GM23338 (cell line): ENCODE measurements at regions not wholly inside any gene's neighbourhood (a gene's known extent, or its start where the extent isn't known, plus 50 kb on each side); places are given as distances from the start of the nearest gene placed in this dataset.

Experiments
- ATAC-seq: fragments of 200-7000 bp; cut with Tn5 transposase; 3 replicates; pipeline ENCODE4 v1.9.1; 2020
- DNase-seq: peaks from one replicate; pipeline ENCODE4 v3.0.0-alpha.2; 2015; ENCODE audit warnings: low spot score
- H2AFZ ChIP-seq: fragments of 200-600 bp; sonication (generic); 2 replicates; pipeline ENCODE4 v1.8.0; 2016; ENCODE audit warnings: antibody characterized with exemption, mild to moderate bottlenecking, moderate library complexity
- H3F3A ChIP-seq: fragments of 200-600 bp; sonication (generic); replicated peaks from 2 replicates; pipeline ENCODE4 v1.8.0; 2017; ENCODE audit warnings: antibody characterized with exemption, mixed run types, low read depth
- H3K27ac ChIP-seq: fragments of 200-600 bp; sonication (generic); 2 replicates; pipeline ENCODE4 v1.6.1; 2016; ENCODE audit warnings: low read depth
- H3K27me3 ChIP-seq: fragments of 200-600 bp; sonication (generic); 2 replicates; pipeline ENCODE4 v1.8.0; 2016; ENCODE audit warnings: mild to moderate bottlenecking, mixed run types, moderate library complexity; ENCODE audit not compliant: insufficient read depth
- H3K36me3 ChIP-seq: fragments of 200-600 bp; sonication (generic); 2 replicates; pipeline ENCODE4 v1.8.0; 2016; ENCODE audit warnings: mild to moderate bottlenecking; ENCODE audit not compliant: insufficient read depth
- H3K4me1 ChIP-seq: fragments of 200-600 bp; sonication (generic); 2 replicates; pipeline ENCODE4 v1.8.0; 2016; ENCODE audit warnings: mild to moderate bottlenecking, moderate library complexity; ENCODE audit not compliant: insufficient read depth
- H3K4me2 ChIP-seq: fragments of 200-600 bp; sonication (generic); 2 replicates; pipeline ENCODE4 v1.7.1; 2017; ENCODE audit warnings: mixed run types
- H3K4me3 ChIP-seq: fragments of 200-600 bp; sonication (generic); 2 replicates; pipeline ENCODE4 v1.6.1; 2016; ENCODE audit warnings: mixed run types
- H3K79me2 ChIP-seq: fragments of 200-600 bp; sonication (generic); replicated peaks from 2 replicates; pipeline ENCODE4 v1.8.0; 2017; ENCODE audit warnings: mild to moderate bottlenecking; ENCODE audit not compliant: insufficient read depth
- H3K9me2 ChIP-seq: fragments of 200-600 bp; sonication (generic); 2 replicates; pipeline ENCODE4 v1.8.0; 2017; ENCODE audit not compliant: insufficient read depth
- H4K20me1 ChIP-seq: fragments of 200-600 bp; sonication (generic); replicated peaks from 2 replicates; pipeline ENCODE4 v1.8.0; 2017; ENCODE audit warnings: mild to moderate bottlenecking; ENCODE audit not compliant: insufficient read depth
- H3K27ac Mint-ChIP-seq: 2 replicates; pipeline ENCODE4 v1.8.0; 2020; ENCODE audit warnings: inconsistent platforms, mild to moderate bottlenecking, moderate library complexity, mixed read lengths
- H3K27me3 Mint-ChIP-seq: 3 replicates; pipeline ENCODE4 v1.8.0; 2022; ENCODE audit warnings: low read depth, mild to moderate bottlenecking, moderate library complexity, mixed read lengths, inconsistent platforms; ENCODE audit not compliant: insufficient read depth, poor library complexity
- H3K36me3 Mint-ChIP-seq: 3 replicates; pipeline ENCODE4 v1.8.0; 2021; ENCODE audit warnings: low read depth, mild to moderate bottlenecking, inconsistent platforms, moderate library complexity, mixed read lengths
- H3K4me1 Mint-ChIP-seq: 3 replicates; pipeline ENCODE4 v1.8.0; 2020; ENCODE audit warnings: mild to moderate bottlenecking, inconsistent platforms, mixed read lengths
- H3K4me3 Mint-ChIP-seq: 3 replicates; pipeline ENCODE4 v1.8.0; 2021; ENCODE audit warnings: moderate library complexity, mild to moderate bottlenecking, inconsistent platforms, mixed read lengths
- H3K9me3 Mint-ChIP-seq: 3 replicates; pipeline ENCODE4 v1.8.0; 2020; ENCODE audit warnings: moderate library complexity, mild to moderate bottlenecking, inconsistent platforms, mixed read lengths
- CREB1 ChIP-seq: fragments of 250-450 bp; sonication (Bioruptor Pico); IDR thresholded peaks from 2 replicates; pipeline ENCODE4 v1.5.0; 2020; ENCODE audit warnings: low read depth, mild to moderate bottlenecking, moderate library complexity
- EZH2 ChIP-seq: fragments of 200-600 bp; sonication (generic); IDR thresholded peaks from one replicate; pipeline ENCODE4 v1.8.0; 2017; ENCODE audit warnings: antibody characterized with exemption, mild to moderate bottlenecking, low read depth; ENCODE audit not compliant: unreplicated experiment
- EZH2phosphoT487 ChIP-seq: fragments of 200-600 bp; sonication (generic); IDR thresholded peaks from one replicate; pipeline ENCODE4 v1.8.1; 2018; ENCODE audit warnings: antibody characterized with exemption; ENCODE audit not compliant: unreplicated experiment
- JUNB ChIP-seq: IDR thresholded peaks from one replicate; pipeline ENCODE4 v1.6.1; 2016; ENCODE audit warnings: antibody characterized with exemption; ENCODE audit not compliant: unreplicated experiment
- NANOG ChIP-seq: IDR thresholded peaks from 2 replicates; pipeline ENCODE4 v1.6.1; 2016; ENCODE audit warnings: antibody characterized with exemption, borderline replicate concordance
- POLR2AphosphoS5 ChIP-seq: IDR thresholded peaks from 2 replicates; pipeline ENCODE4 v1.6.1; 2016; ENCODE audit warnings: antibody characterized with exemption, low read depth
- STAT1 ChIP-seq: IDR thresholded peaks from one replicate; pipeline ENCODE4 v1.6.1; 2016; ENCODE audit warnings: antibody characterized with exemption; ENCODE audit not compliant: unreplicated experiment
- ZNF114 ChIP-seq: fragments of 250-450 bp; sonication (Bioruptor Pico); IDR thresholded peaks from 2 replicates; pipeline ENCODE4 v1.5.0; 2020; ENCODE audit warnings: mild to moderate bottlenecking, moderate library complexity
- ZNF331 ChIP-seq: fragments of 250-450 bp; sonication (Bioruptor Pico); IDR thresholded peaks from 2 replicates; pipeline ENCODE4 v1.5.0; 2020; ENCODE audit warnings: low read depth, mild to moderate bottlenecking, moderate library complexity
- TF ChIP-seq, protein P1 (sequence below): fragments of 250-450 bp; sonication (Bioruptor Pico); IDR thresholded peaks from 2 replicates; pipeline ENCODE4 v1.5.0; 2020; ENCODE audit warnings: mild to moderate bottlenecking, moderate library complexity
- TF ChIP-seq, protein P2 (sequence below): IDR thresholded peaks from 2 replicates; pipeline ENCODE4 v1.6.1; 2016; ENCODE audit warnings: antibody characterized with exemption
- TF ChIP-seq, protein P3 (sequence below): IDR thresholded peaks from one replicate; pipeline ENCODE4 v1.6.1; 2018; ENCODE audit warnings: antibody characterized with exemption; ENCODE audit not compliant: unreplicated experiment
- TF ChIP-seq, protein P4 (sequence below), 2 experiments: fragments of 200-600 bp in 1 of 2; sonication (generic) in 1 of 2; conservative IDR thresholded peaks; 2 replicates each; pipeline versions ENCODE4 v1.5.1 to v1.6.1; 2016 to 2017; ENCODE audit warnings: antibody characterized with exemption in 2 of 2, low read depth in 2 of 2, mild to moderate bottlenecking in 2 of 2, moderate library complexity in 1 of 2

DNA sequence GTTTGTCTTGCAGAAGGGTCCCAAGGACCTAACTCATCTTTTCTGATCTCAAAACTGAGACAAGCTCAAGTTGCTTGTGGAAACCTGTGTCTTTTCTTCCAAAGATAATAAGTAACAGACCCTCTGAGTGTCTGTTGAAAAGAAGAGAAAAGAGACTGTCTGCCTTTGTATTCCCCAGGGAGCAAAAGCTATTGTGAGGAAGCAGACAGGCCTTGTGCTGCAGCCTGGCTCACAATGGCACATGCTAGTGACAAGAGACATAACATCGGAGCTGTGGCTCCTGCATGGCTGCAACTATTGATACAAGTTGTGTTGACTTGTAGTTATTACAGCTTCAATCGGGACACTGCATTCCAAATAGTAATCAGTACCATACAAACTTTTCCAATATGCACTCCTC, 202.9 kb downstream of the DKK1 start:
- H4K20me1 ChIP-seq = no peaks in the 10 kb centered on the region
- no peaks in the 10 kb centered on the region for H3K79me2 ChIP-seq
- H2AFZ ChIP-seq = peak overlapping the region; percentile 30; the same call in 1 of the 2 replicates
- Mint-ChIP-seq H3K4me1 (no peaks in the 10 kb centered on the region; the same call in 2 of the 3 replicates), H3K27me3 (no peaks in the 10 kb centered on the region), H3K27ac (no peak overlapping the region), H3K4me3 (no peak overlapping the region), H3K9me3 (peaks cover 18% of the 10 kb centered on the region), H3K36me3 (peaks cover 4% of the 10 kb centered on the region; the same call in 2 of the 3 replicates)
- no peak overlapping the region for H3K4me3 ChIP-seq
- H3K4me2 ChIP-seq = no peak overlapping the region
- no peaks in the 10 kb centered on the region for H3K27me3 ChIP-seq
- TF ChIP-seq, protein P1, sequence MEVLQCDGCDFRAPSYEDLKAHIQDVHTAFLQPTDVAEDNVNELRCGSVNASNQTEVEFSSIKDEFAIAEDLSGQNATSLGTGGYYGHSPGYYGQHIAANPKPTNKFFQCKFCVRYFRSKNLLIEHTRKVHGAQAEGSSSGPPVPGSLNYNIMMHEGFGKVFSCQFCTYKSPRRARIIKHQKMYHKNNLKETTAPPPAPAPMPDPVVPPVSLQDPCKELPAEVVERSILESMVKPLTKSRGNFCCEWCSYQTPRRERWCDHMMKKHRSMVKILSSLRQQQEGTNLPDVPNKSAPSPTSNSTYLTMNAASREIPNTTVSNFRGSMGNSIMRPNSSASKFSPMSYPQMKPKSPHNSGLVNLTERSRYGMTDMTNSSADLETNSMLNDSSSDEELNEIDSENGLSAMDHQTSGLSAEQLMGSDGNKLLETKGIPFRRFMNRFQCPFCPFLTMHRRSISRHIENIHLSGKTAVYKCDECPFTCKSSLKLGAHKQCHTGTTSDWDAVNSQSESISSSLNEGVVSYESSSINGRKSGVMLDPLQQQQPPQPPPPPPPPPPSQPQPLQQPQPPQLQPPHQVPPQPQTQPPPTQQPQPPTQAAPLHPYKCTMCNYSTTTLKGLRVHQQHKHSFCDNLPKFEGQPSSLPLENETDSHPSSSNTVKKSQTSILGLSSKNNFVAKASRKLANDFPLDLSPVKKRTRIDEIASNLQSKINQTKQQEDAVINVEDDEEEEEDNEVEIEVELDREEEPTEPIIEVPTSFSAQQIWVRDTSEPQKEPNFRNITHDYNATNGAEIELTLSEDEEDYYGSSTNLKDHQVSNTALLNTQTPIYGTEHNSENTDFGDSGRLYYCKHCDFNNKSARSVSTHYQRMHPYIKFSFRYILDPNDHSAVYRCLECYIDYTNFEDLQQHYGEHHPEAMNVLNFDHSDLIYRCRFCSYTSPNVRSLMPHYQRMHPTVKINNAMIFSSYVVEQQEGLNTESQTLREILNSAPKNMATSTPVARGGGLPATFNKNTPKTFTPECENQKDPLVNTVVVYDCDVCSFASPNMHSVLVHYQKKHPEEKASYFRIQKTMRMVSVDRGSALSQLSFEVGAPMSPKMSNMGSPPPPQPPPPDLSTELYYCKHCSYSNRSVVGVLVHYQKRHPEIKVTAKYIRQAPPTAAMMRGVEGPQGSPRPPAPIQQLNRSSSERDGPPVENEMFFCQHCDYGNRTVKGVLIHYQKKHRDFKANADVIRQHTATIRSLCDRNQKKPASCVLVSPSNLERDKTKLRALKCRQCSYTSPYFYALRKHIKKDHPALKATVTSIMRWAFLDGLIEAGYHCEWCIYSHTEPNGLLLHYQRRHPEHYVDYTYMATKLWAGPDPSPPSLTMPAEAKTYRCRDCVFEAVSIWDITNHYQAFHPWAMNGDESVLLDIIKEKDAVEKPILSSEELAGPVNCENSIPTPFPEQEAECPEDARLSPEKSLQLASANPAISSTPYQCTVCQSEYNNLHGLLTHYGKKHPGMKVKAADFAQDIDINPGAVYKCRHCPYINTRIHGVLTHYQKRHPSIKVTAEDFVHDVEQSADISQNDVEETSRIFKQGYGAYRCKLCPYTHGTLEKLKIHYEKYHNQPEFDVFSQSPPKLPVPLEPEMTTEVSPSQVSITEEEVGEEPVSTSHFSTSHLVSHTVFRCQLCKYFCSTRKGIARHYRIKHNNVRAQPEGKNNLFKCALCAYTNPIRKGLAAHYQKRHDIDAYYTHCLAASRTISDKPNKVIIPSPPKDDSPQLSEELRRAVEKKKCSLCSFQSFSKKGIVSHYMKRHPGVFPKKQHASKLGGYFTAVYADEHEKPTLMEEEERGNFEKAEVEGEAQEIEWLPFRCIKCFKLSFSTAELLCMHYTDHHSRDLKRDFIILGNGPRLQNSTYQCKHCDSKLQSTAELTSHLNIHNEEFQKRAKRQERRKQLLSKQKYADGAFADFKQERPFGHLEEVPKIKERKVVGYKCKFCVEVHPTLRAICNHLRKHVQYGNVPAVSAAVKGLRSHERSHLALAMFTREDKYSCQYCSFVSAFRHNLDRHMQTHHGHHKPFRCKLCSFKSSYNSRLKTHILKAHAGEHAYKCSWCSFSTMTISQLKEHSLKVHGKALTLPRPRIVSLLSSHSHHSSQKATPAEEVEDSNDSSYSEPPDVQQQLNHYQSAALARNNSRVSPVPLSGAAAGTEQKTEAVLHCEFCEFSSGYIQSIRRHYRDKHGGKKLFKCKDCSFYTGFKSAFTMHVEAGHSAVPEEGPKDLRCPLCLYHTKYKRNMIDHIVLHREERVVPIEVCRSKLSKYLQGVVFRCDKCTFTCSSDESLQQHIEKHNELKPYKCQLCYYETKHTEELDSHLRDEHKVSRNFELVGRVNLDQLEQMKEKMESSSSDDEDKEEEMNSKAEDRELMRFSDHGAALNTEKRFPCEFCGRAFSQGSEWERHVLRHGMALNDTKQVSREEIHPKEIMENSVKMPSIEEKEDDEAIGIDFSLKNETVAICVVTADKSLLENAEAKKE (CRISPR knock-in tag) = no peak
- TF ChIP-seq EZH2phosphoT487 = no peak
- TF ChIP-seq POLR2AphosphoS5 = no peak
- no peak for TF ChIP-seq NANOG
- TF ChIP-seq, protein P2, sequence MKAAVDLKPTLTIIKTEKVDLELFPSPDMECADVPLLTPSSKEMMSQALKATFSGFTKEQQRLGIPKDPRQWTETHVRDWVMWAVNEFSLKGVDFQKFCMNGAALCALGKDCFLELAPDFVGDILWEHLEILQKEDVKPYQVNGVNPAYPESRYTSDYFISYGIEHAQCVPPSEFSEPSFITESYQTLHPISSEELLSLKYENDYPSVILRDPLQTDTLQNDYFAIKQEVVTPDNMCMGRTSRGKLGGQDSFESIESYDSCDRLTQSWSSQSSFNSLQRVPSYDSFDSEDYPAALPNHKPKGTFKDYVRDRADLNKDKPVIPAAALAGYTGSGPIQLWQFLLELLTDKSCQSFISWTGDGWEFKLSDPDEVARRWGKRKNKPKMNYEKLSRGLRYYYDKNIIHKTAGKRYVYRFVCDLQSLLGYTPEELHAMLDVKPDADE = no peak
- no peak for TF ChIP-seq JUNB
- TF ChIP-seq, protein P3, sequence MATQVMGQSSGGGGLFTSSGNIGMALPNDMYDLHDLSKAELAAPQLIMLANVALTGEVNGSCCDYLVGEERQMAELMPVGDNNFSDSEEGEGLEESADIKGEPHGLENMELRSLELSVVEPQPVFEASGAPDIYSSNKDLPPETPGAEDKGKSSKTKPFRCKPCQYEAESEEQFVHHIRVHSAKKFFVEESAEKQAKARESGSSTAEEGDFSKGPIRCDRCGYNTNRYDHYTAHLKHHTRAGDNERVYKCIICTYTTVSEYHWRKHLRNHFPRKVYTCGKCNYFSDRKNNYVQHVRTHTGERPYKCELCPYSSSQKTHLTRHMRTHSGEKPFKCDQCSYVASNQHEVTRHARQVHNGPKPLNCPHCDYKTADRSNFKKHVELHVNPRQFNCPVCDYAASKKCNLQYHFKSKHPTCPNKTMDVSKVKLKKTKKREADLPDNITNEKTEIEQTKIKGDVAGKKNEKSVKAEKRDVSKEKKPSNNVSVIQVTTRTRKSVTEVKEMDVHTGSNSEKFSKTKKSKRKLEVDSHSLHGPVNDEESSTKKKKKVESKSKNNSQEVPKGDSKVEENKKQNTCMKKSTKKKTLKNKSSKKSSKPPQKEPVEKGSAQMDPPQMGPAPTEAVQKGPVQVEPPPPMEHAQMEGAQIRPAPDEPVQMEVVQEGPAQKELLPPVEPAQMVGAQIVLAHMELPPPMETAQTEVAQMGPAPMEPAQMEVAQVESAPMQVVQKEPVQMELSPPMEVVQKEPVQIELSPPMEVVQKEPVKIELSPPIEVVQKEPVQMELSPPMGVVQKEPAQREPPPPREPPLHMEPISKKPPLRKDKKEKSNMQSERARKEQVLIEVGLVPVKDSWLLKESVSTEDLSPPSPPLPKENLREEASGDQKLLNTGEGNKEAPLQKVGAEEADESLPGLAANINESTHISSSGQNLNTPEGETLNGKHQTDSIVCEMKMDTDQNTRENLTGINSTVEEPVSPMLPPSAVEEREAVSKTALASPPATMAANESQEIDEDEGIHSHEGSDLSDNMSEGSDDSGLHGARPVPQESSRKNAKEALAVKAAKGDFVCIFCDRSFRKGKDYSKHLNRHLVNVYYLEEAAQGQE = no peak
- no peak for TF ChIP-seq ZNF114
- no peak for TF ChIP-seq CREB1 (CRISPR knock-in tag)
- TF ChIP-seq STAT1 = no peak
- TF ChIP-seq EZH2 = no peak
- TF ChIP-seq, protein P4, sequence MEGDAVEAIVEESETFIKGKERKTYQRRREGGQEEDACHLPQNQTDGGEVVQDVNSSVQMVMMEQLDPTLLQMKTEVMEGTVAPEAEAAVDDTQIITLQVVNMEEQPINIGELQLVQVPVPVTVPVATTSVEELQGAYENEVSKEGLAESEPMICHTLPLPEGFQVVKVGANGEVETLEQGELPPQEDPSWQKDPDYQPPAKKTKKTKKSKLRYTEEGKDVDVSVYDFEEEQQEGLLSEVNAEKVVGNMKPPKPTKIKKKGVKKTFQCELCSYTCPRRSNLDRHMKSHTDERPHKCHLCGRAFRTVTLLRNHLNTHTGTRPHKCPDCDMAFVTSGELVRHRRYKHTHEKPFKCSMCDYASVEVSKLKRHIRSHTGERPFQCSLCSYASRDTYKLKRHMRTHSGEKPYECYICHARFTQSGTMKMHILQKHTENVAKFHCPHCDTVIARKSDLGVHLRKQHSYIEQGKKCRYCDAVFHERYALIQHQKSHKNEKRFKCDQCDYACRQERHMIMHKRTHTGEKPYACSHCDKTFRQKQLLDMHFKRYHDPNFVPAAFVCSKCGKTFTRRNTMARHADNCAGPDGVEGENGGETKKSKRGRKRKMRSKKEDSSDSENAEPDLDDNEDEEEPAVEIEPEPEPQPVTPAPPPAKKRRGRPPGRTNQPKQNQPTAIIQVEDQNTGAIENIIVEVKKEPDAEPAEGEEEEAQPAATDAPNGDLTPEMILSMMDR (conservative IDR thresholded peaks at IDR 0.05; ENCODE audit: low read depth in 2 of 2) = no peak
- no peak for TF ChIP-seq ZNF331
- ATAC-seq (peak; percentile 37; the same call in 1 of the 3 replicates), DNase-seq (peak; percentile 9)
- no peaks in the 10 kb centered on the region for H3K9me2 ChIP-seq
- H3K27ac ChIP-seq = no peak overlapping the region
- no peaks in the 10 kb centered on the region for H3F3A ChIP-seq
- no peaks in the 10 kb centered on the region for H3K4me1 ChIP-seq
- no peaks in the 10 kb centered on the region for H3K36me3 ChIP-seq
